Adipocyte (in vitro differentiated cells): ENCODE measurements at regions not wholly inside any gene's neighbourhood (a gene's known extent, or its start where the extent isn't known, plus 50 kb on each side); places are given as distances from the start of the nearest gene placed in this dataset.

Experiments
- DNase-seq: peaks from one replicate; pipeline ENCODE4 v3.0.0-alpha.2; 2015; ENCODE audit warnings: low read depth
- H3K27me3 ChIP-seq: replicated peaks from 2 replicates; pipeline ENCODE4 v1.7.0; 2013; ENCODE audit warnings: mild to moderate bottlenecking, low read length, moderate library complexity; ENCODE audit not compliant: control insufficient read depth, insufficient read depth
- H3K36me3 ChIP-seq: 2 replicates; pipeline ENCODE4 v1.7.0; 2013; ENCODE audit warnings: low read length, mild to moderate bottlenecking, moderate library complexity; ENCODE audit not compliant: control insufficient read depth, insufficient read depth, severe bottlenecking
- H3K4me1 ChIP-seq: 2 replicates; pipeline ENCODE4 v1.7.0; 2013; ENCODE audit warnings: mild to moderate bottlenecking, low read length, moderate library complexity; ENCODE audit not compliant: control insufficient read depth, insufficient read depth
- H3K4me3 ChIP-seq: 2 replicates; pipeline ENCODE4 v1.7.0; 2013; ENCODE audit warnings: mild to moderate bottlenecking, low read length, moderate library complexity
- H3K9ac ChIP-seq: 2 replicates; pipeline ENCODE4 v1.7.0; 2013; ENCODE audit warnings: mild to moderate bottlenecking, low read length, moderate library complexity
- H3K9me3 ChIP-seq: 2 replicates; pipeline ENCODE4 v1.7.0; 2013; ENCODE audit warnings: mild to moderate bottlenecking, low read length, moderate library complexity; ENCODE audit not compliant: control insufficient read depth

GRCh38 chr6:62670490-62671223 is 384.6 kb upstream of the KHDRBS2 start:
- H3K9me3 ChIP-seq, result no peaks in the 10 kb centered on the region
- no peak overlapping the region for H3K4me3 ChIP-seq
- DNase-seq, result no peak

GRCh38 chr6:62669831-62670230 is 383.8 kb upstream of the KHDRBS2 start:
- Histone ChIP-seq H3K9me3 (no peaks in the 10 kb centered on the region), H3K27me3 (no peaks in the 10 kb centered on the region), H3K4me3 (no peak overlapping the region), H3K4me1 (no peaks in the 10 kb centered on the region), H3K36me3 (no peaks in the 10 kb centered on the region), H3K9ac (no peak overlapping the region)
- no peak for DNase-seq

More at GRCh38 chr6:62670490-62671223, 384.6 kb upstream of the KHDRBS2 start:
- H3K27me3 ChIP-seq, result no peaks in the 10 kb centered on the region
- H3K4me1 ChIP-seq, result no peaks in the 10 kb centered on the region
- no peak overlapping the region for H3K9ac ChIP-seq
- no peaks in the 10 kb centered on the region for H3K36me3 ChIP-seq

- peak; percentile 21 for DNase-seq
- Histone ChIP-seq H3K4me1 (no peaks in the 10 kb centered on the region), H3K36me3 (no peaks in the 10 kb centered on the region), H3K4me3 (peak overlapping the region; percentile 8), H3K9ac (no peak overlapping the region), H3K27me3 (no peaks in the 10 kb centered on the region), H3K9me3 (peaks cover 34% of the 10 kb centered on the region)
Observed at GRCh38 chr6:62652692-62653328, 366.8 kb upstream of the KHDRBS2 start.

GRCh38 chr6:62645274-62645673 is 359.2 kb upstream of the KHDRBS2 start:
- no peak overlapping the region for H3K4me3 ChIP-seq

GRCh38 chr6:62640749-62641148 is 354.7 kb upstream of the KHDRBS2 start:
- DNase-seq, result no peak
- Histone ChIP-seq H3K4me1 (no peaks in the 10 kb centered on the region), H3K36me3 (no peaks in the 10 kb centered on the region), H3K27me3 (no peaks in the 10 kb centered on the region), H3K9ac (no peak overlapping the region), H3K4me3 (no peak overlapping the region), H3K9me3 (peaks cover 11% of the 10 kb centered on the region)

More at GRCh38 chr6:62645274-62645673, 359.2 kb upstream of the KHDRBS2 start:
- Histone ChIP-seq H3K27me3 (no peaks in the 10 kb centered on the region), H3K4me1 (no peaks in the 10 kb centered on the region), H3K9ac (no peak overlapping the region), H3K36me3 (no peaks in the 10 kb centered on the region), H3K9me3 (peaks cover 18% of the 10 kb centered on the region)
- no peak for DNase-seq

- Histone ChIP-seq H3K4me1 (no peaks in the 10 kb centered on the region), H3K4me3 (no peak overlapping the region), H3K9ac (no peak overlapping the region), H3K27me3 (no peaks in the 10 kb centered on the region), H3K9me3 (no peaks in the 10 kb centered on the region), H3K36me3 (no peaks in the 10 kb centered on the region)
- no peak for DNase-seq
Observed at GRCh38 chr6:62626661-62627060, 340.6 kb upstream of the KHDRBS2 start.

- no peaks in the 10 kb centered on the region for H3K27me3 ChIP-seq
- DNase-seq, result no peak
- no peaks in the 10 kb centered on the region for H3K4me1 ChIP-seq
- H3K4me3 ChIP-seq, result no peak overlapping the region
- no peaks in the 10 kb centered on the region for H3K9me3 ChIP-seq
- no peaks in the 10 kb centered on the region for H3K36me3 ChIP-seq
- H3K9ac ChIP-seq, result no peak overlapping the region
Observed at GRCh38 chr6:62623846-62624532, 338.0 kb upstream of the KHDRBS2 start.

- H3K9ac ChIP-seq, result no peak overlapping the region
- peaks cover 3% of the 10 kb centered on the region for H3K9me3 ChIP-seq
- no peaks in the 10 kb centered on the region for H3K4me1 ChIP-seq
- no peaks in the 10 kb centered on the region for H3K36me3 ChIP-seq
- no peak for DNase-seq
- H3K27me3 ChIP-seq, result no peaks in the 10 kb centered on the region
- H3K4me3 ChIP-seq, result no peak overlapping the region
Observed at GRCh38 chr6:62615366-62616015, 329.5 kb upstream of the KHDRBS2 start.

GRCh38 chr6:62614442-62614841 is 328.4 kb upstream of the KHDRBS2 start:
- peaks cover 4% of the 10 kb centered on the region for H3K9me3 ChIP-seq
- no peaks in the 10 kb centered on the region for H3K27me3 ChIP-seq
- H3K9ac ChIP-seq, result no peak overlapping the region
- H3K36me3 ChIP-seq, result no peaks in the 10 kb centered on the region
- H3K4me1 ChIP-seq, result no peaks in the 10 kb centered on the region
- no peak for DNase-seq
- no peak overlapping the region for H3K4me3 ChIP-seq

GRCh38 chr6:62613928-62614327 is 327.9 kb upstream of the KHDRBS2 start:
- H3K4me3 ChIP-seq, result no peak overlapping the region
- H3K27me3 ChIP-seq, result no peaks in the 10 kb centered on the region
- no peak overlapping the region for H3K9ac ChIP-seq
- H3K9me3 ChIP-seq, result peaks cover 6% of the 10 kb centered on the region
- DNase-seq, result no peak
- H3K4me1 ChIP-seq, result no peaks in the 10 kb centered on the region
- H3K36me3 ChIP-seq, result no peaks in the 10 kb centered on the region

- H3K9me3 ChIP-seq, result peaks cover 6% of the 10 kb centered on the region
Observed at GRCh38 chr6:62612471-62612870, 326.4 kb upstream of the KHDRBS2 start.

More at GRCh38 chr6:62612471-62612870, 326.4 kb upstream of the KHDRBS2 start:
- Histone ChIP-seq H3K4me1 (no peaks in the 10 kb centered on the region), H3K27me3 (no peaks in the 10 kb centered on the region), H3K9ac (no peak overlapping the region), H3K36me3 (no peaks in the 10 kb centered on the region), H3K4me3 (no peak overlapping the region)
- DNase-seq, result no peak
